HCT116 (cell line): ENCODE measurements at regions not wholly inside any gene's neighbourhood (a gene's known extent, or its start where the extent isn't known, plus 50 kb on each side); places are given as distances from the start of the nearest gene placed in this dataset.

Experiments used
- ATAC-seq: fragments of 200-7000 bp; cut with Tn5 transposase; 2 replicates; pipeline ENCODE4 v1.9.1; 2020; ENCODE audit warnings: mild to moderate bottlenecking, moderate library complexity
- BruUV-seq: library from RNA; stranded (reverse); fragments of 400-500 nt; replicated peaks from 2 replicates; lab custom pipeline; 2021; lab: Mats Ljungman, UMichigan
- CTCF ChIA-PET: fragments of 300-600 bp; sonication (Branson Sonifier 250); formaldehyde crosslinking; loops from one replicate; lab custom pipeline; 2021; ENCODE audit warnings: antibody characterized with exemption; lab: Charles Lee
- POLR2A ChIA-PET: fragments of 300-600, 350-600 bp; sonication (Branson Sonifier 250); formaldehyde crosslinking; loops from one replicate; lab custom pipeline; 2021; ENCODE audit warnings: antibody characterized with exemption; lab: Charles Lee
- RAD21 ChIA-PET, 2 experiments: fragments of 300-600 bp; sonication (Branson Sonifier 250); formaldehyde crosslinking; loops; one replicate each; lab custom pipeline; 2023; ENCODE audit warnings: low total read pairs in 2 of 2; ENCODE audit not compliant: uncharacterized antibody in 2 of 2, unreplicated experiment in 2 of 2, low non-redundant PET in 1 of 2; lab: Charles Lee
- DNase-seq: peaks from one replicate; pipeline ENCODE4 v3.0.0-alpha.2; 2010; ENCODE audit warnings: low read depth, low spot score
- H2AFZ ChIP-seq: fragments of 200-600 bp; shearing (Covaris generic), sonication (generic); 2 replicates; pipeline ENCODE4 v1.6.1; 2017; ENCODE audit warnings: low read depth, mixed run types, mixed read lengths, antibody characterized with exemption, low read length; ENCODE audit not compliant: poor library complexity, severe bottlenecking
- H3K27ac ChIP-seq: 2 replicates; pipeline ENCODE4 v1.5.1; 2012; ENCODE audit warnings: low read depth, low read length
- H3K27me3 ChIP-seq: fragments of 200-600 bp; sonication (generic); 2 replicates; pipeline ENCODE4 v1.6.1; 2016; ENCODE audit warnings: mixed run types, low read length, mixed read lengths; ENCODE audit not compliant: insufficient read depth
- H3K36me3 ChIP-seq, 2 experiments: fragments of 200-500 bp in 1 of 2; fragments of 200-600 bp in 1 of 2; sonication (Bioruptor generic) in 1 of 2; sonication (generic) in 1 of 2; 2 replicates each; pipeline versions ENCODE4 v1.5.1 to v1.6.1; 2014 to 2016; ENCODE audit warnings: low read length in 2 of 2, inconsistent platforms in 1 of 2, mixed read lengths in 1 of 2, mixed run types in 1 of 2; ENCODE audit not compliant: insufficient read depth in 2 of 2, control insufficient read depth in 1 of 2
- H3K4me1 ChIP-seq, 2 experiments: fragments of 200-600 bp in 1 of 2; sonication (generic) in 1 of 2; 2 replicates each; pipeline versions ENCODE4 v1.5.1 to v1.6.1; 2012 to 2017; ENCODE audit warnings: low read length in 2 of 2, inconsistent platforms in 1 of 2, mild to moderate bottlenecking in 1 of 2, mixed read lengths in 1 of 2, mixed run types in 1 of 2, moderate library complexity in 1 of 2; ENCODE audit not compliant: insufficient read depth in 2 of 2, control insufficient read depth in 1 of 2
- H3K4me2 ChIP-seq: fragments of 200-600 bp; sonication (generic); 2 replicates; pipeline ENCODE4 v1.6.1; 2017; ENCODE audit warnings: mixed run types, low read length, mixed read lengths
- H3K4me3 ChIP-seq, 2 experiments: fragments of 200-600 bp in 1 of 2; sonication (generic) in 1 of 2; replicated peaks in 1 of 2; 2 replicates each; pipeline ENCODE4 v1.5.1; 2011 to 2016; ENCODE audit warnings: low read length in 2 of 2, control low read depth in 1 of 2, low read depth in 1 of 2, mild to moderate bottlenecking in 1 of 2, mixed read lengths in 1 of 2, mixed run types in 1 of 2
- H3K79me2 ChIP-seq: fragments of 200-600 bp; sonication (generic); 2 replicates; pipeline ENCODE4 v1.6.1; 2017; ENCODE audit warnings: mild to moderate bottlenecking, mixed run types, low read length, moderate library complexity, mixed read lengths; ENCODE audit not compliant: insufficient read depth
- H3K9ac ChIP-seq: fragments of 200-600 bp; sonication (generic); 2 replicates; pipeline ENCODE4 v1.6.1; 2016; ENCODE audit warnings: low read length, mixed read lengths
- H3K9me2 ChIP-seq: fragments of 200-600 bp; sonication (generic), shearing (Covaris generic); 2 replicates; pipeline ENCODE4 v1.6.1; 2017; ENCODE audit warnings: mixed run types, mild to moderate bottlenecking, moderate library complexity; ENCODE audit not compliant: insufficient read depth
- H3K9me3 ChIP-seq, 2 experiments: fragments of 200-500 bp in 1 of 2; fragments of 200-600 bp in 1 of 2; sonication (Bioruptor generic) in 1 of 2; sonication (generic) in 1 of 2; 2 replicates each; pipeline ENCODE4 v1.6.1; 2014 to 2017; ENCODE audit warnings: low read length in 2 of 2, mixed read lengths in 2 of 2, inconsistent platforms in 1 of 2, low read depth in 1 of 2, mild to moderate bottlenecking in 1 of 2, mixed run types in 1 of 2, moderate library complexity in 1 of 2; ENCODE audit not compliant: control insufficient read depth in 1 of 2, insufficient read depth in 1 of 2
- H4K20me1 ChIP-seq: fragments of 200-600 bp; sonication (generic), shearing (Covaris generic); 2 replicates; pipeline ENCODE4 v1.6.1; 2017; ENCODE audit warnings: mixed run types, mild to moderate bottlenecking, moderate library complexity; ENCODE audit not compliant: insufficient read depth
- CEBPB ChIP-seq: IDR thresholded peaks from 2 replicates; pipeline ENCODE4 v1.6.1; 2012; ENCODE audit warnings: low read depth
- CTCF ChIP-seq, 3 experiments: fragments of 200-600 bp in 1 of 3; sonication (generic) in 1 of 3; IDR thresholded peaks in 2 of 3; conservative IDR thresholded peaks in 1 of 3; 2 replicates each; pipeline ENCODE4 v1.5.1; 2012 to 2017; ENCODE audit warnings: low read depth in 2 of 3, low read length in 2 of 3, antibody characterized with exemption in 1 of 3, borderline replicate concordance in 1 of 3, control low read depth in 1 of 3, mild to moderate bottlenecking in 1 of 3, mixed read lengths in 1 of 3, mixed run types in 1 of 3, moderate library complexity in 1 of 3; ENCODE audit not compliant: insufficient read depth in 1 of 3
- EGR1 ChIP-seq: IDR thresholded peaks from 2 replicates; pipeline ENCODE4 v1.6.1; 2012; ENCODE audit warnings: low read depth
- ELF1 ChIP-seq: IDR thresholded peaks from 2 replicates; pipeline ENCODE4 v1.6.1; 2012; ENCODE audit warnings: low read depth, borderline replicate concordance
- EZH2 ChIP-seq: fragments of 200-600 bp; sonication (generic); IDR thresholded peaks from 2 replicates; pipeline ENCODE4 v1.6.1; 2017; ENCODE audit warnings: antibody characterized with exemption, mixed run types
- EZH2phosphoT487 ChIP-seq: fragments of 200-600 bp; IDR thresholded peaks from 2 replicates; pipeline ENCODE4 v1.6.1; 2018; ENCODE audit warnings: antibody characterized with exemption, borderline replicate concordance
- FOSL1 ChIP-seq: IDR thresholded peaks from 2 replicates; pipeline ENCODE4 v1.6.1; 2012; ENCODE audit warnings: low read depth
- POLR2A ChIP-seq: IDR thresholded peaks from 2 replicates; pipeline ENCODE4 v1.7.0; 2011; ENCODE audit warnings: borderline replicate concordance; ENCODE audit not compliant: insufficient read depth, insufficient read length; ENCODE audit errors: extremely low read depth
- POLR2AphosphoS5 ChIP-seq: IDR thresholded peaks from 2 replicates; pipeline ENCODE4 v1.6.1; 2011; ENCODE audit warnings: mild to moderate bottlenecking, low read depth, low read length, moderate library complexity
- RAD21 ChIP-seq: IDR thresholded peaks from 2 replicates; pipeline ENCODE4 v1.6.1; 2012; ENCODE audit warnings: low read depth, mild to moderate bottlenecking
- REST ChIP-seq: IDR thresholded peaks from 2 replicates; pipeline ENCODE4 v1.6.1; 2012; ENCODE audit warnings: low read depth
- SIN3A ChIP-seq: IDR thresholded peaks from 2 replicates; pipeline ENCODE4 v1.6.1; 2012; ENCODE audit warnings: low read depth
- SRF ChIP-seq: IDR thresholded peaks from 2 replicates; pipeline ENCODE4 v1.6.1; 2012; ENCODE audit warnings: low read depth
- YY1 ChIP-seq: IDR thresholded peaks from 2 replicates; pipeline ENCODE4 v1.6.1; 2011; ENCODE audit warnings: low read length, low read depth, moderate library complexity, mild to moderate bottlenecking; ENCODE audit not compliant: insufficient replicate concordance; ENCODE audit errors: extremely low read depth
- ZNF274 ChIP-seq: fragments of 200-500 bp; sonication (Bioruptor generic); IDR thresholded peaks from 2 replicates; pipeline ENCODE4 v1.6.1; 2014; ENCODE audit warnings: mild to moderate bottlenecking, low read depth, low read length, inconsistent platforms
- intact Hi-C: fragments of 100-400 bp; cut with micrococcal nuclease; formaldehyde crosslinking; loops from 2 replicates; pipeline ENCODE4 v1.10.0; 2022
- TF ChIP-seq, protein P1 (sequence below): IDR thresholded peaks from 2 replicates; pipeline ENCODE4 v1.6.1; 2012

DNA sequence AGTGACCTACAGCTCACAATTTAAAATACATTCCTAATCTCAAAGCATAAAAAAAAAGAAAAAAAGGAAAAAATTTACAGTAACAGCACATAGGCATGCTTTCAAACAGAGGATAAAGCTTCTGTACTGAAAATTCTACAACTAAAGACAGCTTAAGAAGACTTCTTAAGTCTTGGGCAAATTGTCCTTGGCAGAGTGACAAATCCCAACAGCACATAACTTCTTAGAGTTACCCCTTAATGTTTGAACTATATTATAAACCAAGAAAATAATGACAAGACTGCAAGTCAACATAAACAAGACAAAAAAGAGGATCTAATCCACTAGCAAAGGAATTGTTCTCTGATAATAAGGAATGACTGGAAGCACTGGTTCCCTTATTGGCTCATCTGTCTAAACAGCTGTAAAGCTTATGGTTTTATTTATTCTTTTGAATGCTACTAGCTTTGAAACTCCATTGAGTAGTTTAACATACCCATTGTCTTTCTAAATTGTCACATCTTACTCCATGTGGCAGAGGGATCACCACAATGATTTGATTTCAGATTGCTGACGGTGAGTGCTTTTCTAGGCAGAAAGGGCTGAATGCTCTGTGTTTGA, 1576.8 kb upstream of the GOT2 start:
- POLR2A ChIA-PET, result no interaction called here
- Histone ChIP-seq H3K36me3 (no peaks in the 10 kb centered on the region), H3K9ac (no peak overlapping the region), H3K4me2 (no peak overlapping the region), H2AFZ (no peak overlapping the region), H3K9me3 (peaks cover 0 to 23% of the 10 kb centered on the region in 2 experiments; a peak in 3 of 4 replicates), H3K4me1 (no peaks in the 10 kb centered on the region), H3K27ac (no peak overlapping the region), H3K4me3 (no peak overlapping the region), H3K27me3 (no peaks in the 10 kb centered on the region), H3K79me2 (no peaks in the 10 kb centered on the region), H3K9me2 (no peaks in the 10 kb centered on the region), H4K20me1 (no peaks in the 10 kb centered on the region)
- no TSS peak for BruUV-seq
- CTCF ChIA-PET, result no interaction called here
- intact Hi-C loops, result no loop called here
- TF ChIP-seq RAD21 (no peak), ZNF274 (no peak), CEBPB (no peak), EZH2phosphoT487 (no peak), ELF1 (no peak), SIN3A (no peak), CTCF (IDR thresholded peaks at IDR 0.05 in 2 of 3, conservative IDR thresholded peaks at IDR 0.05 in 1 of 3; ENCODE audit: borderline replicate concordance in 1 of 3, insufficient read depth in 1 of 3, low read depth in 2 of 3, low read length in 2 of 3) (no peak), POLR2A (no peak), POLR2AphosphoS5 (no peak), EZH2 (no peak), YY1 (no peak), REST (no peak), SRF (no peak), EGR1 (no peak), FOSL1 (no peak)
- TF ChIP-seq, protein P1, sequence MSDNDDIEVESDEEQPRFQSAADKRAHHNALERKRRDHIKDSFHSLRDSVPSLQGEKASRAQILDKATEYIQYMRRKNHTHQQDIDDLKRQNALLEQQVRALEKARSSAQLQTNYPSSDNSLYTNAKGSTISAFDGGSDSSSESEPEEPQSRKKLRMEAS, result no peak
- ATAC-seq (no peak), DNase-seq (no peak)
- RAD21 ChIA-PET, result no interaction called here
